ENCODE measurements at regions not wholly inside any gene's neighbourhood (a gene's known extent, or its start where the extent isn't known, plus 50 kb on each side); places are given as distances from the start of the nearest gene placed in this dataset.
"Not testable (repeated sequence)": the region's sequence is repeated elsewhere in the genome, so short reads cannot be mapped to it uniquely, and the experiment has no call there.

DNA sequence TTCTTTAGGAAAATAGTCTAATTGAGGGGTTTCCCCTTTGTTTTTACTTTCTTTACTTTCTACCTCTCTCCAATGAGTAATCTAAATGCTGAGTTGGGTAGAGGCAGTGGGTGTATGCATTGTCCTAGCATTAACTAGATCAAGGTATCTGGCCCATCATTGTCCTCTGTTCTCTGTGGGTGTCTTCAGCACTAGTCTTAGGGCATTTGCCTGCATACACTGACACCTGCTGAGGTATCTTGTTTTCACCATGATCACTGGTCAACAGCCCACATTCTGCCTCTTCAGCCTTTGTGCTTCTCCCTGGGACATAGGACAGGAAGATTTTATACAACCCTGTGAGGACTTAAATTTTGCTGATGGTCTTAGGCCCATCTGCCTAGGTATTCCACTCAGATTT, 371.1 kb downstream of the RAB38 start:
- DNase-seq (ENCODE audit: extremely low read depth in 1 of 11, low read depth in 9 of 11, low spot score in 4 of 11): no peak

DNA sequence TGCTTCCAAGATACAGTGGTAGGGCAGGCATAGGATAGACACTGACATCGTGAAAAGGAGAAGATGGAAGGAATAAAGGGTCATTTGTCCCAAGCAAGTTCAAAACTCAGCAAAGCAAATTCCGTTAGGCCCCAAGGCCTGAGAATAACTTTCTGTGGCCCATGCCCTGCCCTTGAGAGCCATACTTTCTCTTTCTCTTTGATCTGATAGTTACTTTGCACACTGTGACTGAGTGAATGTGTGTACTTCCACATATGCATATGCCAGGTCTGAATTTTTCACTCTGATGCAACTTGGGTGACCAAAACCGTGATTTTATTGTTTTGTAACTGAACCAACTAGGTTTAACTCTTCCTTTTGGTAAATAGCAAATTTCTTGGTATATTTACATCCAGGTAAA, 371.5 kb downstream of the RAB38 start:
- DNase-seq (ENCODE audit: extremely low read depth in 1 of 11, low read depth in 9 of 11, low spot score in 4 of 11): no peak

DNA sequence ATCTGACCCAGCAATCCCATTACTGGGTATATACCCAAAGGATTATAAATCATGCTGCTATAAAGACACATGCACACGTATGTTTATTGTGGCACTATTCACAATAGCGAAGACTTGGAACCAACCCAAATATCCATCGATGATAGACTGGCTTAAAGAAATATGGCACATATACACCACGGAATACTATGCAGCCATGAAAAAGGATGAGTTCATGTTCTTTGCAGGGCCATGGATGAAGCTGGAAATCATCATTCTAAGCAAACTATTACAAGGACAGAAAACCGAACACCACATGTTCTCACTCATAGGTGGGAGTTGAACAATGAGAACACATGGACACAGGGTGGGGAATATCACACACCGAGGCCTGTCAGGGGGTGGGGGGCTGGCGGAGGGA, 390.4 kb downstream of the RAB38 start:
- not testable (repeated sequence) for DNase-seq (ENCODE audit: extremely low read depth in 1 of 11, low read depth in 9 of 11, low spot score in 4 of 11)

DNA sequence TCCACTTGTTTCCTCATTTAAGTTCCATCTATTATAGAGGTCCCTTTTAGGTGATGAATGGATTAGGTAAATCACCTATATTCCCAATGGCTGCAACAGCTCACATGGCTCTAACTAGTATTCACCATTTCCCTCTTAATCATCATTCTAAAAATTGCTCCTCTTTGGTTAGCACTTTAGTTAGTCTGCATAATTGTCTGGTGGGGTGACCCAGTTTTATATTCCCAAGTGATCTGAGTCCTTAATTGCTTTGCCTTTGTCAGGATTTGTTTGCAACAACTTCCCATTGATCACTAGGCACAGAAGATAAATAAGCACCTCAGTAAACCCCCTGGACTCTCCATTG, 395.2 kb downstream of the RAB38 start:
- no peak for DNase-seq (ENCODE audit: extremely low read depth in 1 of 11, low read depth in 9 of 11, low spot score in 4 of 11)

DNA sequence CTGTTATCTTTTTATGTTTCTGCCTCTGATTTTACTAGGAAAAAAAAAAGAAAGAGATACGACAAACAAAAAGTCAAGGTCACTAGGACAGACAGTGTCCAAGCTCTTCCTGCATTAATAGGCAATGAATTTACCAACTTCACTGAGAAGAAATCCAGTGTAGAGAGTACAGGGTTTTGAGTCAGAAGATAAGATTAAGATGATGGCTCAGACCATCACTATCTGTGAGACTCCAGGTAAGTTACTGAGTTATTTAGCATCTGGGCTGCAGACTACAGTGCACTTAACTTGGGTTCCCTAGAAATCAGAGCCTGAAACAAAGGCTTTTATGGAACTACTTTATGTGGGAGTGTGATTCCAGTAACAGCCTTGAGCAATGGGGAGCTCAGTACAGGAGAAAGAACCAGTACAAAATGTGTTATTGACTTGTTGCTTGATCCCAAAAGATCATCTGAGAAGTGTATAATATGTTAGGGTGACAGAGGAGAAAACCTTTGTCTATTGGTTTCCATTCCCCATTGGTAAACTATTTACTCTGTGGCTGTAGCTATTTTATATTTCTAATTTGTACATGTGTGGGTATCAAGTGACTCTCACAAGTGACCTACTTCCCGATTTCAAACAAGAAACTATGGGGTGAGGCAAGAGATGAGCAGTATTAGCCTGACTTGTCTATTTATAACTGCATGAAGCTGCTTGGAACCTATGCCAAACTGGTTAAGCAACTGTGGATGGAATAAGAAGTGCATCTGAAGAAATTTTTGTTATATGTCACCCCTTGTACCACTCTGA, 395.8 kb downstream of the RAB38 start:
- DNase-seq (ENCODE audit: extremely low read depth in 1 of 11, low read depth in 9 of 11, low spot score in 4 of 11): no peak

DNA sequence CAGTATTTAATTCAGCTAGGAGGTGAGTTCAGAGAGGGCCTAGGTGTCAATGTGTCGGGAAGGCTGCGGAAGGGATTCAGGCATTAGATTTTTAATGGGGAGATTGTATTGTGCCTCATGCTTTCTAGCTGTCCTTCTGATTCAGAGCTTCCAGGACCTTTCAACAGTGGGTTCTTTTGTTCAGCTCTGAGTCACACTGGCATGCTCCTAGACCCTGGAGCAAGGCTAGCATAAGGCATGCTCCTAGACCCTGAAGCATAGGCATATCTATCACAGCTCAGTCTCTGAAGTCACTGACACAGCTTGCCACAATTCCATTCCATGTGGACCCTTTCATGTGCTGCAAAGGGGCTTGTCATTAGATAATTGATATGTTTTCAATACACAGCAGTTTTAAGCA, 396.9 kb downstream of the RAB38 start:
- DNase-seq (ENCODE audit: extremely low read depth in 1 of 11, low read depth in 9 of 11, low spot score in 4 of 11): peak in 1 of 11 donors; percentile 13

DNA sequence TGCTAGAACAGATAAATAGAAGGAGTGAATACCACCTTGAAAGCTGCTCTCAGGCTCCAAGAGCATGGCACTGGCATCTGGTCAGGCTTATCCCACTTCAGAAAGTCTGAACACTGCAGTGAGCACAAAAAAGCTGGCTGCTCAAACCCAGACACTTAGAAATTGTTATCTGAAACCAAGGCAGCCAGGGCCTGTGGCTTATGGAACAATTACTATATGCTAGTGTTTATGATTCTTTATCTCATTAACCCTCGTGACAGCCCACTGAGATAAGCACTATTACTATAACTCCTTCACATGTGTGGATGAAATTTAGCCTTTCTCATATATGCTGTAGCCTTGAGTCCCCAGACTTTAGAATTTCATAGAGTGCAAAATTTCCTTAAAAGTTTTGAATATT, 400.2 kb downstream of the RAB38 start:
- no peak for DNase-seq (ENCODE audit: extremely low read depth in 1 of 11, low read depth in 9 of 11, low spot score in 4 of 11)

DNA sequence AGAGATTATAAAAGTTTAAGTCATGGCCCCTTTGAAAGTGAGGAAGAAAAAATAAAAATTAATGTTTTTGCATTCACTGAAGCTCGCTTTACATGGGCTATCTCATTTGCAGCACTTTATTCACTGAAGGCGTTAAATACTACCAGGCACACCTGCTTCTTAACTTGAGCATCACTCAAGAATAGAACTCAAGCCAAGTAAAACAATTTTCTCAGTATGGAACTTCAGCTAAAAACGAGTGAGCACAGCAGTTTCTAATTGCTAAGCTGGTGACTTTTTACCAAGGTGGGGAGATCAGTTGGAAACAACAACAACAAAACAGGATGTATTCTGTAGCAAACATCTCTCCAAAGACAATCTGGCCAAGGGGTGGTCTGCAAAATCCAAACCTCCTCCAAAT, 405.6 kb downstream of the RAB38 start:
- DNase-seq (ENCODE audit: extremely low read depth in 1 of 11, low read depth in 9 of 11, low spot score in 4 of 11): no peak

DNA sequence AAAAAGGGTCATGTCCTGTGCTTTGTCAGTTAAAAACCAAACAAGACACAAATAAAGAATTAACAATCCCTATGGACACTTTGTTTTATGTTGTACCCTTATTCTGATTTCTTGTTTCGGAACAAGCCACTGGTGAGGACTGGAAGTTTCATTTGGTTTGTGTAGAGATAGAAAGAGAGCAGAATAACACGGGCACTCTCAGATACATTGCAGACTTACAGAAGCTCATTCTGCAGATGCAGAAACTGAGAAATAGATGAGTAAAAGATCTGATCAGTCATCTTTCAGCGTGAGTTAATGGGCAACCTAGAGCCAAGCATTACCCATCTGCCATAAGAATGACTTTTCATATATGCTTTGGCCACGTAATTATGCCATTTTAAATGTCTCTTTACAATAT, 407.6 kb downstream of the RAB38 start:
- no peak for DNase-seq (ENCODE audit: extremely low read depth in 1 of 11, low read depth in 9 of 11, low spot score in 4 of 11)

DNA sequence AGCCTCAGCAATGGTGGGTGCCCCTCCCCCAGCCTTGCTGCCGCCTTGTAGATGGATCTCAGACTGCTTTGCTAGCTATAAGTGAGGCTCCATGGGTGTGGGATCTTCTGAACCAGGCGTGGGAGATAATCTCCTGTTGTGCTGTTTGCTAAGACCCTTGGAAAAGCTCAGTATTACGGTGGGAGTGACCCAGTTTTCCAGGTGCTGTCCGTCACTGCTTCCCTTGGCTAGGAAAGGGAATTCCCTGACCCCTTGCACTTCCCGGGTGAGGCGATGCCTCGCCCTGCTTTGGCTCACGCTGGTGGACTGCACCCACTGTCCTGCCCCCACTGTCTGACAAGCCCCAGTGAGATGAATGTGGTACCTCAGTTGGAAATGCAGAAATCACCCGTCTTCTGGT, 411.2 kb downstream of the RAB38 start:
- DNase-seq (ENCODE audit: extremely low read depth in 1 of 11, low read depth in 9 of 11, low spot score in 4 of 11): not testable (repeated sequence)

DNA sequence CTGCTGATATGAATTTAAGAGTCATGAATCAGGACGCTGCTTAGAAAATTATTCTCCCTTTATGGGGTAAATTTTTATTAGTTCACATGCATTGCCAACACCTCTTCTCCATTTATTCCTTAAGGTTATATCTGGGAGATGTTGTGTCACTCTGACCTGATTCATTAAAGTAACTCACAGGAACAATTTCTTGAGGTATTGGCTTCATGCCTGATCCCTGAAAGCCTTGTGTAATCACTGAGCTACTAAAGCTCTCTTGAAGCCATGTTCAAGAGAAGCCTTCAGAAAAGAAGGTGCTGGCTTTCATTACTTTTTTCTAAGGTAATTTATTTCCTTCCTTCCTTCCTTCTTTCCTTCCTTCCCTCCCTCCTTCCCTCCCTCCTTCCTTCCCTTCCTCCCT, 420.6 kb downstream of the RAB38 start:
- DNase-seq (ENCODE audit: extremely low read depth in 1 of 11, low read depth in 9 of 11, low spot score in 4 of 11): no peak

DNA sequence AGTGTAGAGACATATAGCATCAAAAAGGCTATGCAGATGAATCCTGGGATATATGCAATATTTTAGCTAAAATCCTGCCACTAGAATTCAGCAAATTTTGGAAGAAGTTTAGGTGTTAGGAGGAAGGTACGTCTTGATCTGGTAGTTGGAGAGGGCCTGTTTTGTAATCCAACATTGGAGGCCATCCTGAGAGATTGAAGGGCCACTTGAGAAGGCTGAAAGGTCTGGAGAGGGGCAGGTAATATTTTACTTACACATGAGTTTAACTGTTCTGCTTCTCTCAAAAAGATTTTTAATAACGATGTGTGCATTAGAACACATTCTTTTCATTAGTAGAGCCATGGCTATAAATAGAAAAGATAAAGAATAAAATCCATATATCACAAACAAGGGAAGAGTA, 422.1 kb downstream of the RAB38 start:
- DNase-seq (ENCODE audit: extremely low read depth in 1 of 11, low read depth in 9 of 11, low spot score in 4 of 11): no peak

DNA sequence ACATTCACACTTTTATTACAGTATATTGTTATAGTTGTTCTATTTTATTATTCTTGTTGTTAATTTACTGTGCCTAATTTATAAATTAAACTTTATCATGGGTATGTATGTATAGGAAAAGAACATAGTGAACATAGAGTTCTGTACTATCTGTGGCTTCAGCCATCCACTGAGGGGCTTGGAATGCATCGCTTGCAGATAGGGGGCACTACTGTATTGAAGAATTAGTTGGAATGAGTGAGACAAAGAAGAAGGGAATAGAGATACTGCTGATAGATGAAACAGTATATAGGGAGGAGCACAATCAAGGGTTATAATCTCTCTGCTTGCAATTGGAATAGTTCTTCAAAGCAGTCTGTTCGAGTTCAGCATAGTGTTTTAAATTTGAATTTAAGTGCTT, 432.2 kb downstream of the RAB38 start:
- no peak for DNase-seq (ENCODE audit: extremely low read depth in 1 of 11, low read depth in 9 of 11, low spot score in 4 of 11)

DNA sequence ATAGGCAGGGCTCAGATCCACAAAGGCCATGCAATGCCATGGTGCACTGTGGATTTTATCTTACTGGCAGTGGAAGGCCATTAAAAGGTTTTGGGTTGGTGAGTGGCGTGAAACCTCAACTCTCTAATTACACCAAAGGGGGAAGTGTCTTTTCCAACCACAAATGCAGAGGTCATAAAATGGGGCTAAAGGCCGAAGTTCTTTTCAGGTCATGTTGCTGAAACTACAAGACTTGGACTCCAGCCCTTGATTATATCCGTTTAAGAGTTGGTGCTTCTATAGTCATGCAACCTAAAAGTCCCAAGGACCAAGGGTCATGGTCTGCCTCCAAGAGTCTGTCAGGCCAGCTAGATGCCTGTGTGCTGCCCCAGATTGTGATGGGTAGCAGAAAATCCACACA, 434.3 kb downstream of the RAB38 start:
- no peak for DNase-seq (ENCODE audit: extremely low read depth in 1 of 11, low read depth in 9 of 11, low spot score in 4 of 11)

DNA sequence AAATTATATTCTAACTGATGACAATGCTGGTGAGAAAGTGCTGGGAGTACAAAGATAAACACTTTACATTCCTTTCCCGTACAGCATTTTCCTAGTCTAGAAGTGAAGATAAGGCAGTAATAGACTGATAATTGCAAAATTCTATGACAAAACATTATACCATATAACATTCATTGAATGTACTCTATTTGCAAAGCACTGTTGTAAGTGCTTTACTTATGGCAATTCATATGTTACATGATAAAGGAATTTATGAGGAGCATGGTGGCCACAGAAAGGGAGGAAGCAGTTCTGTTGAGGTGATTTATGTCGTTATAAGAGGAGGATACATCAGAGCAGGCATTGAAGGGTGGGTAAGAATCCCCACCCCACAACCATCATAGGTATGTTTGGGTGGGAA, 434.8 kb downstream of the RAB38 start:
- DNase-seq (ENCODE audit: extremely low read depth in 1 of 11, low read depth in 9 of 11, low spot score in 4 of 11): no peak

DNA sequence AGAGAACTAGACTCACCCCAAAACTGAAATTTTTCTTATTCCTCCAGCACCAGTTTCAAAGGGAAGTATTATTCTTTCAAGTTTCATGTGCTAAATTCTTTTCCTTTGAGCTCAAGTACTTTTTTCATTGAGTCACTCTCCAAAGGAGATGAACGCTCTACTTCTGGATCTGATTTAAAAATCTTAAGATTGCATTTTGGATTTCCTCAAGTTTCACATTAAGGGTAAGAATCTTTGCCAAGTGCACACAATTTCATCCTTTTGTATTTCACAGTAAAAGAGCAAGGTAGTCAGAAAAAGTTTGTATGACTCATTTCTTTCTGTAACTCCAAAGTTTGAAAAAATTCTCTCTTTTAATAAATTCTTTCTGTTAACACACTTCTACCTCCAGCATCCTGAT, 435.5 kb downstream of the RAB38 start:
- no peak for DNase-seq (ENCODE audit: extremely low read depth in 1 of 11, low read depth in 9 of 11, low spot score in 4 of 11)

DNA sequence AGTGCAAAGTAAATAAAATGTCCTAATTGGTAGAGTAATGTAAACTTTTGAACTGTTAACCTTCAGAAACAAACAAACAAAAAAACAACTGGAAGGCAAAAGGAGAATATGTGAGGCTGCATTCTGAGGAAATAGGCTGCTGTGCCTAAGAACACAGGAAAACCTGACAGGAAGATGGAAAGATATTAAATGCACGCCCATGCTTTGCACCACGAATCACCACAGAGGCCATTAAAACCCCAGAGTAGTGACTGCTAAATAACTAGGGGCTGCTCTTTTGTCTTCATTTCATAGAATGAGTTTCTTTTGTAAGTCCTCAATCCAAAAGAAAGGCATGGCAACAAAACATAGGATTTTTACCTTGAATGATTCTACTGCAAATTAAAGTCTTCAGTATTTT, 436.0 kb downstream of the RAB38 start:
- peak in 1 of 11 donors; percentile 18 for DNase-seq (ENCODE audit: extremely low read depth in 1 of 11, low read depth in 9 of 11, low spot score in 4 of 11)

DNA sequence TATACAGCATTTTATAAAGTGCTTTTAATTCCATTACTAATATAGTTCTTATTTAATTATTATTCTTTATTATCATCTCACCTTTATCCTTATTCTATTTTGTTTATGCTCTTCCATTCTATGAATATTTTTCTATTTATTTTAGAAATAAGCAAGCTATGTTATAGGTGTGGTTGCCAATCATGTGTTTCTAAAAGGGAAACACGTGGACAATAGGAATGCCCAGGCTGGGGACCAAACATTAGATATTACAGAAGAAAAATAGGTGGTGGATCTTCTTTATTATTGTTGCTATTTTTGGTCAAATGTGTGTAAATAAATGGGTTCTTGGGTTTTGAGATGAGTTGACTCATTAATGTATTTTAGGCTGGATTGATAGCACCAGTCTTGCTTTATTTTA, 438.3 kb downstream of the RAB38 start:
- DNase-seq (ENCODE audit: extremely low read depth in 1 of 11, low read depth in 9 of 11, low spot score in 4 of 11): no peak

DNA sequence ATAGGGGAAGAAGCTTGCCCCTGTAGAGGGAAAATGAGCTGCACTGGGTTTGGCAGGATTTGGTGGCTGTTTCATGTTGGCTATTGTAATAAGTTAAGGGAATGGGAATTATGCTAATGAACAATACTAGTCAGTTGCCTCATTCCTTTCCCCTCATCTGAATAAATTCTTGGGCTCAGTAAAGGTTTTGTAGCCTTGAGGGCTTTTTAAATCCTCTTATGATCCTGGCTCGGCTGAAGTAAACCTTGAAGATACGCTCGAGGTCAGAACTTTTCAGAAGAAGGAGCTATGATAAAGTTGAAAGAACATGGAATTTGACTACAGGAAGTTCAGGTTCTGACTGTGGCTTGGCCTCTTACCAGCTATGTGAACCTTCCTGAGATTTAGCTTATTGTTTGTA, 448.7 kb downstream of the RAB38 start:
- no peak for DNase-seq (ENCODE audit: extremely low read depth in 1 of 11, low read depth in 9 of 11, low spot score in 4 of 11)

DNA sequence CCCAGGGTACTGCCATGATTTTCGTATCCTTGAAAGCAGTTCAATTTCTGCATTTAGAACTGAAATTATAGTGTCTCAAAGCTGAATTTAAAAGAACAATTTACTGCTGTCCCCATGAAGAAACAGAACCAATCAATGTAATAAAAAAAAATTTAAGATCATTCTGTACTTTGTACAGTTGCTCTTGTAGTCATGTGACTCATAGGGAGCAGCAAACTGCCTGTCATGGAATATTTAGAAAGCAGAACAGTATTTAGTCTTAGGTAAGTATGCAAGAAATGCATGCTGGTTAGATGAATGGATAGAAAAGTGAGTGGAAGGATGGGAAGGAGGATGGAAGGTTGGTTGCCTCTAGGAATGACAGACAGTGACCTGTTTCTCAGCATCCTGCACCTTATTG, 450.9 kb downstream of the RAB38 start:
- DNase-seq (ENCODE audit: extremely low read depth in 1 of 11, low read depth in 9 of 11, low spot score in 4 of 11): no peak

DNA sequence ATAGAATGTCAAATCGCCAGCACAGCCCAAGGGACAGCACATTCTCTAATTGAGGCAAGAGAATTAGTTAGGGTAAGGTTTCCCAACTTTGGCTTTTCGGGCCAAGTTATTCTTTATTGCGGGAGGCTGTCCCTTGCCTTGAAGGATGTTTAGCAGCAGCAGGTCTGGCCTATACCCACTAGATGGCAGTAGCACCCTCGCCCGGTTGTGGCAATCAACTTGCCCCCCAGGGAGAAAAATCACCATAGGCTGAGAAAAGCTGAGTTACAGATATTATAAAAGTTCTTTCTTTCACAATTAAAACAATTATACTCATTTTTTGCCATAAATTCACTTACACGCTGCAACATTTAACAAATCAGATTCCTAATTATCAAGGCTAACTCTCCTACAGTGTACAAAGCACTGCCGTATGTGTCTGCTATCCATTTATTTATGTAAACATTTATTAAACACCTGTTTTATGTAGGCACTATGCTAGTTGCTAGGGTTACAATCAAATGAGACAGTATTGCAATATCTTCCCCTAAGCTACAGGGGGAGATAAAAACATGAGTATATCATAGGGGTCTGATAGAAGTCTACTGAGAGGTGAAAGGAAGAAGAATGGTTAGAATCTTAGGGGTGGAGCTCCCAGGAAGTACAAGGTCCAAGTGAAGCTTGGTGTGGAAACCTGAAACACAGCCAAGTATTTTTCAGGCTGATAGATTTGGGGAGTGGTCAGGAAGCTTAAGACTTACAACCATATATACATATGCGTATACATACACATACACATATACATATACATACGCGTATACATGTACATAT, 452.3 kb downstream of the RAB38 start:
- DNase-seq (ENCODE audit: extremely low read depth in 1 of 11, low read depth in 9 of 11, low spot score in 4 of 11): no peak

All from renal cortex interstitium (tissue), 11 donors.